Breast epithelium (tissue), 3 donors: ENCODE measurements at regions not wholly inside any gene's neighbourhood (a gene's known extent, or its start where the extent isn't known, plus 50 kb on each side); places are given as distances from the start of the nearest gene placed in this dataset.

Experiments used
- CTCF ChIP-seq, 3 donors: fragments of 450-650 bp; IDR thresholded peaks; one replicate each; pipeline ENCODE4 v1.5.1; 2016 to 2017; ENCODE audit warnings: antibody characterized with exemption in 3 of 3, mild to moderate bottlenecking in 3 of 3, moderate library complexity in 3 of 3
- POLR2A ChIP-seq: fragments of 450-650 bp; IDR thresholded peaks from one replicate; pipeline ENCODE4 v1.6.1; 2016; ENCODE audit warnings: antibody characterized with exemption, mild to moderate bottlenecking, moderate library complexity
- POLR2AphosphoS5 ChIP-seq, 3 donors: sonication (generic); formaldehyde crosslinking; IDR thresholded peaks; one replicate each; pipeline ENCODE4 v1.6.1; 2017; ENCODE audit warnings: antibody characterized with exemption in 3 of 3

GRCh38 chr5:158304607-158305006, 445.7 kb upstream of the CLINT1 start:
- TF ChIP-seq CTCF (IDR thresholded peaks at IDR 0.05), result no peak
- TF ChIP-seq POLR2AphosphoS5 (IDR thresholded peaks at IDR 0.05), result no peak
- TF ChIP-seq POLR2A, result no peak
